PC-3 (cell line): ENCODE measurements at regions not wholly inside any gene's neighbourhood (a gene's known extent, or its start where the extent isn't known, plus 50 kb on each side); places are given as distances from the start of the nearest gene placed in this dataset.
A peak's percentile ranks its signal among the peaks of the same experiment; 100 is the strongest.

ENCODE experiments used
- ATAC-seq: fragments of 200-7000 bp; cut with Tn5 transposase; 2 replicates; pipeline ENCODE4 v1.9.1; 2020; ENCODE audit warnings: mild to moderate bottlenecking, moderate library complexity
- BruUV-seq: library from RNA; stranded (reverse); fragments of 400-500 nt; replicated peaks from 2 replicates; lab custom pipeline; 2021; lab: Mats Ljungman, UMichigan
- CTCF ChIA-PET: fragments of 300-600 bp; sonication (Branson Sonifier 250); formaldehyde crosslinking; loops from one replicate; lab custom pipeline; 2022; ENCODE audit warnings: antibody characterized with exemption; lab: Charles Lee
- POLR2A ChIA-PET: fragments of 300-600 bp; sonication (Branson Sonifier 250); formaldehyde crosslinking; loops from one replicate; lab custom pipeline; 2022; ENCODE audit warnings: antibody characterized with exemption; ENCODE audit not compliant: unreplicated experiment; lab: Charles Lee
- DNase-seq: peaks from one replicate; pipeline ENCODE4 v3.0.0-alpha.2; 2015
- H2AFZ ChIP-seq: fragments of 300-600 bp; sonication (generic); 2 replicates; pipeline ENCODE4 v1.6.0; 2016; ENCODE audit warnings: antibody characterized with exemption, low read length
- H3F3A ChIP-seq: fragments of 300-600 bp; sonication (generic); one replicate; pipeline ENCODE4 v1.6.0; 2017; ENCODE audit warnings: antibody characterized with exemption, low read length, control low read depth, mild to moderate bottlenecking; ENCODE audit not compliant: unreplicated experiment
- H3K27ac ChIP-seq: fragments of 300-600 bp; sonication (generic); 2 replicates; pipeline ENCODE4 v1.5.1; 2016; ENCODE audit warnings: mild to moderate bottlenecking, low read length
- H3K27me3 ChIP-seq: fragments of 300-600 bp; sonication (generic); 2 replicates; pipeline ENCODE4 v1.6.1; 2016; ENCODE audit warnings: low read length, mixed read lengths
- H3K36me3 ChIP-seq: fragments of 300-600 bp; sonication (generic); 2 replicates; pipeline ENCODE4 v1.6.1; 2016; ENCODE audit warnings: low read depth, mixed run types, low read length, mixed read lengths
- H3K4me1 ChIP-seq: fragments of 300-600 bp; sonication (generic); 2 replicates; pipeline ENCODE4 v1.5.1; 2016; ENCODE audit warnings: low read length; ENCODE audit not compliant: insufficient read depth
- H3K4me2 ChIP-seq: fragments of 300-600 bp; sonication (generic); 2 replicates; pipeline ENCODE4 v1.6.0; 2016; ENCODE audit warnings: low read length
- H3K4me3 ChIP-seq: fragments of 300-600 bp; sonication (generic); 2 replicates; pipeline ENCODE4 v1.5.1; 2016; ENCODE audit warnings: mild to moderate bottlenecking, low read length, mixed read lengths
- H3K79me2 ChIP-seq: fragments of 300-600 bp; sonication (generic); 2 replicates; pipeline ENCODE4 v1.6.1; 2017; ENCODE audit warnings: low read length, mixed read lengths
- H3K9ac ChIP-seq: fragments of 300-600 bp; sonication (generic); 2 replicates; pipeline ENCODE4 v1.6.0; 2016; ENCODE audit warnings: mild to moderate bottlenecking, low read length
- H3K9me2 ChIP-seq: fragments of 300-600 bp; sonication (generic); replicated peaks from 2 replicates; pipeline ENCODE4 v1.6.1; 2016; ENCODE audit warnings: mixed run types, low read length, mixed read lengths
- H3K9me3 ChIP-seq: fragments of 300-600 bp; sonication (generic); 2 replicates; pipeline ENCODE4 v1.6.1; 2016; ENCODE audit warnings: low read length, mixed read lengths
- H4K20me1 ChIP-seq: fragments of 300-600 bp; sonication (generic); 2 replicates; pipeline ENCODE4 v1.6.1; 2016; ENCODE audit warnings: low read length, mixed read lengths
- EZH2 ChIP-seq: fragments of 300-600 bp; sonication (generic); IDR thresholded peaks from one replicate; pipeline ENCODE4 v1.6.1; 2017; ENCODE audit warnings: antibody characterized with exemption, mild to moderate bottlenecking, low read length; ENCODE audit not compliant: unreplicated experiment
- EZH2phosphoT487 ChIP-seq: fragments of 300-600 bp; sonication (generic); IDR thresholded peaks from 2 replicates; pipeline ENCODE4 v1.6.1; 2018; ENCODE audit warnings: mild to moderate bottlenecking, antibody characterized with exemption, low read length, borderline replicate concordance
- intact Hi-C: fragments of 100-400 bp; cut with micrococcal nuclease; formaldehyde crosslinking; loops from 2 replicates; pipeline ENCODE4 v1.9.0; 2023
- TF ChIP-seq, protein P1 (sequence below): fragments of 300-600 bp; sonication (generic); conservative IDR thresholded peaks from 2 replicates; pipeline ENCODE4 v1.5.1; 2017; ENCODE audit warnings: antibody characterized with exemption, low read depth, mild to moderate bottlenecking, low read length

DNA sequence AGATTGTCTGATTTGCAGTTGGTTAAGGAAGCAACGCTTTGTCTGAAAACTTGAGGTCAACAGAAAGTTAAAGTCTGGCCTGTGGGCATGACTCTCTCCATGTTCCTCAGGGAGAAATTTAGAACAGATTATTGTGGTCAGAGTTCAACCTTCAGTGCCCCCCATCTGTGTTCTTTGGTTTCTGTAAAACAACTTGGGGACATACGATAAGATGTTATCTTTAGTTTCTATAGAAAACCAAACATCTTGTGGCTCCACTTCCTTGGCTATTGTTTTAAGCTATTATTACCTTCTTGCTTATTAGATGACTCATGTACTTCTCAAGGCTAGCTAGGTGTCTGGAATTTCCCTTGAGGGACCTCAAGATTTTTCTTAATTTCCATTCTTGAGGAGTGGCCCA is 507.7 kb downstream of the PDHA2 start:
- no peaks in the 10 kb centered on the region for H3F3A ChIP-seq
- CTCF ChIA-PET: no interaction called here
- no peak overlapping the region for H3K27ac ChIP-seq
- no peak for DNase-seq
- no peak overlapping the region for H3K9ac ChIP-seq
- no peak overlapping the region for H3K4me3 ChIP-seq
- no TSS peak for BruUV-seq
- H3K36me3 ChIP-seq: no peaks in the 10 kb centered on the region
- TF ChIP-seq EZH2phosphoT487 (no peak), EZH2 (no peak)
- TF ChIP-seq, protein P1, sequence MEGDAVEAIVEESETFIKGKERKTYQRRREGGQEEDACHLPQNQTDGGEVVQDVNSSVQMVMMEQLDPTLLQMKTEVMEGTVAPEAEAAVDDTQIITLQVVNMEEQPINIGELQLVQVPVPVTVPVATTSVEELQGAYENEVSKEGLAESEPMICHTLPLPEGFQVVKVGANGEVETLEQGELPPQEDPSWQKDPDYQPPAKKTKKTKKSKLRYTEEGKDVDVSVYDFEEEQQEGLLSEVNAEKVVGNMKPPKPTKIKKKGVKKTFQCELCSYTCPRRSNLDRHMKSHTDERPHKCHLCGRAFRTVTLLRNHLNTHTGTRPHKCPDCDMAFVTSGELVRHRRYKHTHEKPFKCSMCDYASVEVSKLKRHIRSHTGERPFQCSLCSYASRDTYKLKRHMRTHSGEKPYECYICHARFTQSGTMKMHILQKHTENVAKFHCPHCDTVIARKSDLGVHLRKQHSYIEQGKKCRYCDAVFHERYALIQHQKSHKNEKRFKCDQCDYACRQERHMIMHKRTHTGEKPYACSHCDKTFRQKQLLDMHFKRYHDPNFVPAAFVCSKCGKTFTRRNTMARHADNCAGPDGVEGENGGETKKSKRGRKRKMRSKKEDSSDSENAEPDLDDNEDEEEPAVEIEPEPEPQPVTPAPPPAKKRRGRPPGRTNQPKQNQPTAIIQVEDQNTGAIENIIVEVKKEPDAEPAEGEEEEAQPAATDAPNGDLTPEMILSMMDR: no peak
- no peak for ATAC-seq
- no peak overlapping the region for H3K4me2 ChIP-seq
- POLR2A ChIA-PET: no interaction called here
- no peaks in the 10 kb centered on the region for H3K4me1 ChIP-seq
- H3K27me3 ChIP-seq: no peaks in the 10 kb centered on the region
- intact Hi-C loops: no loop called here
- no peaks in the 10 kb centered on the region for H4K20me1 ChIP-seq
- no peaks in the 10 kb centered on the region for H3K9me3 ChIP-seq
- no peak overlapping the region for H2AFZ ChIP-seq
- H3K9me2 ChIP-seq: no peaks in the 10 kb centered on the region
- no peaks in the 10 kb centered on the region for H3K79me2 ChIP-seq

DNA sequence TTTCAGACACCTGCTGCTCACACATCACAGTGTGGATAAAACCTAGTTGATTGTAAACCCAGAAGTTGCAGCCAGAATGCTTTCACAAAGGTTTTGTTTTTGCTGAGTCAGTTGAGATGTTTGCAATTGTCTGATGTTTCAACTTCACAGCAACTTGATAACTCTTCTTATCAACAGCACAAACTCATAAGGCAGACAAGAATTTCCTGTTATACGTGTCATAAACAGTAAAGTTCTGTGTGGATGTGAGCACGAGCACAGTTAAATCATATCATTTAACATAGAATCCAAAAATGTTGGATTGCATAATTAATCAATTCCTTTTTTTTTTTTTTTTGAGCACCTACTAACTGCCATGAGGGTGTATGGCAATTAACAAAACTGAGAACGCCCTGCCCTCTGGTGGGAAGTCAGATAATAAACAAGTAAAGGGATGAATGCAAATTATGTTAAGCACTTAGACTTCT is 512.2 kb downstream of the PDHA2 start:
- no TSS peak for BruUV-seq
- no peaks in the 10 kb centered on the region for H3K27me3 ChIP-seq
- H3K36me3 ChIP-seq: no peaks in the 10 kb centered on the region
- no peaks in the 10 kb centered on the region for H3F3A ChIP-seq
- no peaks in the 10 kb centered on the region for H4K20me1 ChIP-seq
- CTCF ChIA-PET: no interaction called here
- TF ChIP-seq EZH2: no peak
- TF ChIP-seq, protein P1: peak; percentile 59; the same call in 1 of the 2 replicates
- no peaks in the 10 kb centered on the region for H3K79me2 ChIP-seq
- POLR2A ChIA-PET: no interaction called here
- H2AFZ ChIP-seq: no peak overlapping the region
- no peaks in the 10 kb centered on the region for H3K9me2 ChIP-seq
- H3K27ac ChIP-seq: no peak overlapping the region
- peak; percentile 29; the same call in 1 of the 2 replicates for ATAC-seq
- H3K4me1 ChIP-seq: no peaks in the 10 kb centered on the region
- no peak overlapping the region for H3K4me3 ChIP-seq
- H3K9me3 ChIP-seq: no peaks in the 10 kb centered on the region
- DNase-seq: peak; percentile 33
- H3K9ac ChIP-seq: no peak overlapping the region
- H3K4me2 ChIP-seq: no peak overlapping the region
- intact Hi-C loops: loop anchor here (1.0 to 10.0 kb wide), 5 partner anchors 527 to 1187 kb away; partner anchors contain the start of gene UNC5C

DNA sequence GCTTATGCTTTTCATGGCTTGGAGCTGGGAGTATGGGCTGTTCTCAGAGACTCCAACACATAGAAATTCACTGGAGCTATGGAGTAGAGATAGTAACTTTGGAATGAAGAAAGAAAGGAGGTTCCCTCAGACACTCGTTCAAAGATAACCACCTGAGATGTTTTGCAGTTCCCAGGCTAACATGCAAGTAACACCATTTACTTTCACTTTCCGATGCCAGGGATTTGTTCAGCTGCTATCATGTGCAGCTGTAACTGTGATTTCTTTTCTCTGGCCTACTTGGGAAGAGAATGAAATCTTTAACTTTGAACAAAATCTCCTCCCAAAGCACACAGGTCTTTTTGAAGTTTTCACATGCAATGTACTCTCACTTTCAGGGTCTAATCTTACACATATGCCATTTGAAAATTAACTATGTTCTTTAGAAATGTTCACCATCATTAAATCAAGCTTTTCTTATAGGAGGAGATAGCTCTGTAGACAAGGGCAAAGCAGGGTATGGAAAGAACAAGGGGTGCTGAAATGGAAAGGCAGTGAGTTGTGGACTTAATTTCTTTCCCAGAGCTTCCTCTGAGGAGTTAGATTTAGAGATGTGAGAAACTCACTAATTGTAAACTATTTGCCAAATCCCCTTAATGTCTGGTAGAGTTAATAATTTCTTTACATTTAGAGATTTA is 514.3 kb downstream of the PDHA2 start:
- H2AFZ ChIP-seq: peak overlapping the region; percentile 30; the same call in 1 of the 2 replicates
- no peaks in the 10 kb centered on the region for H3F3A ChIP-seq
- ChIA-PET CTCF (no interaction called here), POLR2A (no interaction called here)
- no peaks in the 10 kb centered on the region for H3K27me3 ChIP-seq
- H3K9me2 ChIP-seq: no peaks in the 10 kb centered on the region
- no peak overlapping the region for H3K4me3 ChIP-seq
- no peaks in the 10 kb centered on the region for H3K36me3 ChIP-seq
- DNase-seq: no peak
- no peaks in the 10 kb centered on the region for H3K4me1 ChIP-seq
- BruUV-seq: no TSS peak
- no peaks in the 10 kb centered on the region for H3K79me2 ChIP-seq
- H3K9ac ChIP-seq: no peak overlapping the region
- H3K4me2 ChIP-seq: peak overlapping the region; percentile 22; the same call in 1 of the 2 replicates
- H3K27ac ChIP-seq: no peak overlapping the region
- no peaks in the 10 kb centered on the region for H4K20me1 ChIP-seq
- H3K9me3 ChIP-seq: no peaks in the 10 kb centered on the region
- ATAC-seq: no peak
- TF ChIP-seq, protein P1: no peak
- no peak for TF ChIP-seq EZH2phosphoT487
- no peak for TF ChIP-seq EZH2
- intact Hi-C loops: loop anchor here (5.0 to 10.0 kb wide), 4 partner anchors 529 to 1189 kb away; partner anchors contain the start of gene UNC5C
